WTC11 (cell line): ENCODE measurements at regions not wholly inside any gene's neighbourhood (a gene's known extent, or its start where the extent isn't known, plus 50 kb on each side); places are given as distances from the start of the nearest gene placed in this dataset.

ENCODE experiments used
- ATAC-seq: fragments of 200-7000 bp; cut with Tn5 transposase; 2 replicates; pipeline ENCODE4 v1.10.0; 2021; ENCODE audit warnings: mild to moderate bottlenecking, moderate library complexity
- CTCF ChIA-PET: fragments of 300-600 bp; sonication (Branson Sonifier 250); formaldehyde crosslinking; loops from one replicate; lab custom pipeline; 2021; ENCODE audit warnings: antibody characterized with exemption; lab: Charles Lee
- POLR2A ChIA-PET: fragments of 350-600 bp; sonication (Branson Sonifier 250); formaldehyde crosslinking; loops from one replicate; lab custom pipeline; 2021; ENCODE audit warnings: antibody characterized with exemption; lab: Charles Lee
- DNase-seq: peaks from one replicate; pipeline ENCODE4 v3.0.0; 2021; ENCODE audit warnings: low spot score
- H3K27ac Mint-ChIP-seq: 2 replicates; pipeline ENCODE4 v1.8.0; 2021; ENCODE audit warnings: mixed read lengths
- H3K27me3 Mint-ChIP-seq: 2 replicates; pipeline ENCODE4 v1.8.0; 2021; ENCODE audit warnings: low read depth, mild to moderate bottlenecking, moderate library complexity, mixed read lengths
- H3K36me3 Mint-ChIP-seq: 2 replicates; pipeline ENCODE4 v1.8.0; 2021; ENCODE audit warnings: mixed read lengths
- H3K4me1 Mint-ChIP-seq: 2 replicates; pipeline ENCODE4 v1.8.0; 2022; ENCODE audit warnings: mixed read lengths
- H3K4me3 Mint-ChIP-seq: 2 replicates; pipeline ENCODE4 v1.8.0; 2021; ENCODE audit warnings: mild to moderate bottlenecking, moderate library complexity, mixed read lengths
- H3K9me3 Mint-ChIP-seq: 2 replicates; pipeline ENCODE4 v1.8.0; 2021; ENCODE audit warnings: mixed read lengths
- HMGA2 ChIP-seq: fragments of 250-450 bp; sonication (Bioruptor Pico); IDR thresholded peaks from 2 replicates; pipeline ENCODE4 v1.4.0; 2021; ENCODE audit warnings: mild to moderate bottlenecking, moderate library complexity
- MYBL2 ChIP-seq: sonication (generic); formaldehyde crosslinking; IDR thresholded peaks from 2 replicates; pipeline ENCODE4 v1.8.1; 2023; ENCODE audit warnings: mild to moderate bottlenecking, moderate library complexity, missing genetic modification reagents
- NR3C1 ChIP-seq: sonication (generic); formaldehyde crosslinking; conservative IDR thresholded peaks from 2 replicates; pipeline ENCODE4 v1.8.1; 2023; ENCODE audit warnings: low read depth, mild to moderate bottlenecking, missing genetic modification reagents
- RELA ChIP-seq: sonication (generic); formaldehyde crosslinking; IDR thresholded peaks from 2 replicates; pipeline ENCODE4 v1.8.1; 2022; ENCODE audit warnings: missing genetic modification reagents, mild to moderate bottlenecking, borderline replicate concordance
- TEAD4 ChIP-seq: sonication (generic); formaldehyde crosslinking; IDR thresholded peaks from 2 replicates; pipeline ENCODE4 v1.8.0; 2022; ENCODE audit warnings: mild to moderate bottlenecking, missing genetic modification reagents
- ZNF416 ChIP-seq: fragments of 250-450 bp; sonication (Bioruptor Pico); IDR thresholded peaks from 2 replicates; pipeline ENCODE4 v1.9.0; 2021; ENCODE audit warnings: mild to moderate bottlenecking, inconsistent platforms
- TF ChIP-seq, protein P1 (sequence below): fragments of 250-450 bp; sonication (Bioruptor Pico); IDR thresholded peaks from 2 replicates; pipeline ENCODE4 v1.9.0; 2021; ENCODE audit warnings: mild to moderate bottlenecking
- TF ChIP-seq, protein P2 (sequence below): sonication (generic); formaldehyde crosslinking; IDR thresholded peaks from 2 replicates; pipeline ENCODE4 v1.8.1; 2022; ENCODE audit warnings: low read depth, missing genetic modification reagents, borderline replicate concordance
- TF ChIP-seq, protein P3 (sequence below): fragments of 250-450 bp; sonication (Bioruptor Pico); IDR thresholded peaks from 2 replicates; pipeline ENCODE4 v1.9.0; 2021; ENCODE audit warnings: moderate library complexity, mild to moderate bottlenecking, inconsistent platforms, borderline replicate concordance
- TF ChIP-seq, protein P4 (sequence below): fragments of 250-450 bp; sonication (Bioruptor Pico); IDR thresholded peaks from 2 replicates; pipeline ENCODE4 v2.1.2; 2022; ENCODE audit warnings: mild to moderate bottlenecking, moderate library complexity
- TF ChIP-seq, protein P5 (sequence below): sonication (generic); formaldehyde crosslinking; IDR thresholded peaks from 2 replicates; pipeline ENCODE4 v1.8.1; 2023; ENCODE audit warnings: mild to moderate bottlenecking, missing genetic modification reagents
- TF ChIP-seq, protein P6 (sequence below): sonication (generic); formaldehyde crosslinking; IDR thresholded peaks from 2 replicates; pipeline ENCODE4 v1.8.1; 2022; ENCODE audit warnings: mild to moderate bottlenecking, missing genetic modification reagents, moderate library complexity, borderline replicate concordance
- TF ChIP-seq, protein P7 (sequence below): sonication (generic); formaldehyde crosslinking; IDR thresholded peaks from 2 replicates; pipeline ENCODE4 v1.8.1; 2023; ENCODE audit warnings: mild to moderate bottlenecking, missing genetic modification reagents
- TF ChIP-seq, protein P8 (sequence below): sonication (generic); formaldehyde crosslinking; IDR thresholded peaks from 2 replicates; pipeline ENCODE4 v1.8.1; 2022; ENCODE audit warnings: low read depth, mild to moderate bottlenecking, moderate library complexity, missing genetic modification reagents, borderline replicate concordance
- TF ChIP-seq, protein P9 (sequence below): sonication (generic); formaldehyde crosslinking; IDR thresholded peaks from 2 replicates; pipeline ENCODE4 v1.8.0; 2022; ENCODE audit warnings: missing genetic modification reagents

DNA sequence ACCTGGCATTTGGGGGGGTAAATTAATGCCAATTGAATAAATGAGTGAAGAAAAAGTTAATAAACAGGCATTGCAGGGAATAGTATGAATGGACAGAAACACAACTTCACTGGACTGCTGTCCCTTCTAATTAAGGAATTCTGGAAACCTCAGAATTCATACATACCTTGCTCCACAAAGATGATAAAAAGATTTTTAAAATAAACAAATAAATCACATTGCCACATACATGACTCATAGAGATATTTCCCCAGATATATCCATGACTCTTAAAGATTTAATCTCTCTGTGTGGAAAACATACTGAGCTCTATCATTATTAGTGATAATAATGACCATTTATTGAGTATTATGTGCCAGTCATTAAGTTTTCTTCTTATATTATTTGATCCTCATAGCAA lies 469.0 kb upstream of the MEF2C start (continued):
- TF ChIP-seq, protein P1, sequence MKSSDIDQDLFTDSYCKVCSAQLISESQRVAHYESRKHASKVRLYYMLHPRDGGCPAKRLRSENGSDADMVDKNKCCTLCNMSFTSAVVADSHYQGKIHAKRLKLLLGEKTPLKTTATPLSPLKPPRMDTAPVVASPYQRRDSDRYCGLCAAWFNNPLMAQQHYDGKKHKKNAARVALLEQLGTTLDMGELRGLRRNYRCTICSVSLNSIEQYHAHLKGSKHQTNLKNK (CRISPR knock-in tag) = no peak
- TF ChIP-seq, protein P2, sequence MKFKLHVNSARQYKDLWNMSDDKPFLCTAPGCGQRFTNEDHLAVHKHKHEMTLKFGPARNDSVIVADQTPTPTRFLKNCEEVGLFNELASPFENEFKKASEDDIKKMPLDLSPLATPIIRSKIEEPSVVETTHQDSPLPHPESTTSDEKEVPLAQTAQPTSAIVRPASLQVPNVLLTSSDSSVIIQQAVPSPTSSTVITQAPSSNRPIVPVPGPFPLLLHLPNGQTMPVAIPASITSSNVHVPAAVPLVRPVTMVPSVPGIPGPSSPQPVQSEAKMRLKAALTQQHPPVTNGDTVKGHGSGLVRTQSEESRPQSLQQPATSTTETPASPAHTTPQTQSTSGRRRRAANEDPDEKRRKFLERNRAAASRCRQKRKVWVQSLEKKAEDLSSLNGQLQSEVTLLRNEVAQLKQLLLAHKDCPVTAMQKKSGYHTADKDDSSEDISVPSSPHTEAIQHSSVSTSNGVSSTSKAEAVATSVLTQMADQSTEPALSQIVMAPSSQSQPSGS = no peak
- TF ChIP-seq, protein P3, sequence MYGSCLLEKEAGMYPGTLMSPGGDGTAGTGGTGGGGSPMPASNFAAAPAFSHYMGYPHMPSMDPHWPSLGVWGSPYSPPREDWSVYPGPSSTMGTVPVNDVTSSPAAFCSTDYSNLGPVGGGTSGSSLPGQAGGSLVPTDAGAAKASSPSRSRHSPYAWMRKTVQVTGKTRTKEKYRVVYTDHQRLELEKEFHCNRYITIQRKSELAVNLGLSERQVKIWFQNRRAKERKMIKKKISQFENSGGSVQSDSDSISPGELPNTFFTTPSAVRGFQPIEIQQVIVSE = no peak
- no peak for TF ChIP-seq NR3C1
- TF ChIP-seq, protein P4, sequence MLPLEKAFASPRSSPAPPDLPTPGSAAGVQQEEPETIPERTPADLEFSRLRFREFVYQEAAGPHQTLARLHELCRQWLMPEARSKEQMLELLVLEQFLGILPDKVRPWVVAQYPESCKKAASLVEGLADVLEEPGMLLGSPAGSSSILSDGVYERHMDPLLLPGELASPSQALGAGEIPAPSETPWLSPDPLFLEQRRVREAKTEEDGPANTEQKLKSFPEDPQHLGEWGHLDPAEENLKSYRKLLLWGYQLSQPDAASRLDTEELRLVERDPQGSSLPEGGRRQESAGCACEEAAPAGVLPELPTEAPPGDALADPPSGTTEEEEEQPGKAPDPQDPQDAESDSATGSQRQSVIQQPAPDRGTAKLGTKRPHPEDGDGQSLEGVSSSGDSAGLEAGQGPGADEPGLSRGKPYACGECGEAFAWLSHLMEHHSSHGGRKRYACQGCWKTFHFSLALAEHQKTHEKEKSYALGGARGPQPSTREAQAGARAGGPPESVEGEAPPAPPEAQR = no peak
- TF ChIP-seq, protein P5, sequence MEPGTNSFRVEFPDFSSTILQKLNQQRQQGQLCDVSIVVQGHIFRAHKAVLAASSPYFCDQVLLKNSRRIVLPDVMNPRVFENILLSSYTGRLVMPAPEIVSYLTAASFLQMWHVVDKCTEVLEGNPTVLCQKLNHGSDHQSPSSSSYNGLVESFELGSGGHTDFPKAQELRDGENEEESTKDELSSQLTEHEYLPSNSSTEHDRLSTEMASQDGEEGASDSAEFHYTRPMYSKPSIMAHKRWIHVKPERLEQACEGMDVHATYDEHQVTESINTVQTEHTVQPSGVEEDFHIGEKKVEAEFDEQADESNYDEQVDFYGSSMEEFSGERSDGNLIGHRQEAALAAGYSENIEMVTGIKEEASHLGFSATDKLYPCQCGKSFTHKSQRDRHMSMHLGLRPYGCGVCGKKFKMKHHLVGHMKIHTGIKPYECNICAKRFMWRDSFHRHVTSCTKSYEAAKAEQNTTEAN (CRISPR knock-in tag) = no peak
- TF ChIP-seq HMGA2 (CRISPR knock-in tag) = no peak
- TF ChIP-seq ZNF416 (CRISPR knock-in tag) = no peak

DNA sequence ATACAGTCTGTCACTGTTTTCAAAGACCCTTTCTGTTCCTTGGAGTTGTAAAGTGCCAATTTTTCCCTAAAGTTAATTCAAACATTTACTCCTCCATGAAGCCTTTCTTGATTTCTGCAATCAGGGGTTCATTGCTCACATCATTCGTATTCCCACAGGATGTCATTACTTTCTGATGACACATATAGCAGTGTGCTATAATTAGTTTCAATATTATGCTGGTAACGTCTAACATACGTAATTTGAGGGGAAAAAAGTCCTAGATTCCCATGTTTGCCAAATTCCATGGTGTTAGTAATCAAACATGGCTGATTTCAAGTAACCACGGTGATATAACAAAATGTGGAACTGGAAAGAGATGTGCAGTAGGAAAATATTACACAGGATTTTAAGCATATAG lies 468.2 kb upstream of the MEF2C start:
- DNase-seq = no peak
- CTCF ChIA-PET = no interaction called here
- H3K4me3 Mint-ChIP-seq = no peak overlapping the region
- H3K27me3 Mint-ChIP-seq = no peaks in the 10 kb centered on the region
- H3K4me1 Mint-ChIP-seq = peaks cover 7% of the 10 kb centered on the region
- no peak overlapping the region for H3K27ac Mint-ChIP-seq
- TF ChIP-seq, protein P6, sequence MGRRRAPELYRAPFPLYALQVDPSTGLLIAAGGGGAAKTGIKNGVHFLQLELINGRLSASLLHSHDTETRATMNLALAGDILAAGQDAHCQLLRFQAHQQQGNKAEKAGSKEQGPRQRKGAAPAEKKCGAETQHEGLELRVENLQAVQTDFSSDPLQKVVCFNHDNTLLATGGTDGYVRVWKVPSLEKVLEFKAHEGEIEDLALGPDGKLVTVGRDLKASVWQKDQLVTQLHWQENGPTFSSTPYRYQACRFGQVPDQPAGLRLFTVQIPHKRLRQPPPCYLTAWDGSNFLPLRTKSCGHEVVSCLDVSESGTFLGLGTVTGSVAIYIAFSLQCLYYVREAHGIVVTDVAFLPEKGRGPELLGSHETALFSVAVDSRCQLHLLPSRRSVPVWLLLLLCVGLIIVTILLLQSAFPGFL = no peak
- TF ChIP-seq, protein P7, sequence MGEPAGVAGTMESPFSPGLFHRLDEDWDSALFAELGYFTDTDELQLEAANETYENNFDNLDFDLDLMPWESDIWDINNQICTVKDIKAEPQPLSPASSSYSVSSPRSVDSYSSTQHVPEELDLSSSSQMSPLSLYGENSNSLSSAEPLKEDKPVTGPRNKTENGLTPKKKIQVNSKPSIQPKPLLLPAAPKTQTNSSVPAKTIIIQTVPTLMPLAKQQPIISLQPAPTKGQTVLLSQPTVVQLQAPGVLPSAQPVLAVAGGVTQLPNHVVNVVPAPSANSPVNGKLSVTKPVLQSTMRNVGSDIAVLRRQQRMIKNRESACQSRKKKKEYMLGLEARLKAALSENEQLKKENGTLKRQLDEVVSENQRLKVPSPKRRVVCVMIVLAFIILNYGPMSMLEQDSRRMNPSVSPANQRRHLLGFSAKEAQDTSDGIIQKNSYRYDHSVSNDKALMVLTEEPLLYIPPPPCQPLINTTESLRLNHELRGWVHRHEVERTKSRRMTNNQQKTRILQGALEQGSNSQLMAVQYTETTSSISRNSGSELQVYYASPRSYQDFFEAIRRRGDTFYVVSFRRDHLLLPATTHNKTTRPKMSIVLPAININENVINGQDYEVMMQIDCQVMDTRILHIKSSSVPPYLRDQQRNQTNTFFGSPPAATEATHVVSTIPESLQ (CRISPR knock-in tag) = no peak
- TF ChIP-seq ZNF416 (CRISPR knock-in tag) (no peak), TEAD4 (CRISPR knock-in tag) (no peak), MYBL2 (CRISPR knock-in tag) (no peak), RELA (CRISPR knock-in tag) (no peak)
- TF ChIP-seq, protein P8, sequence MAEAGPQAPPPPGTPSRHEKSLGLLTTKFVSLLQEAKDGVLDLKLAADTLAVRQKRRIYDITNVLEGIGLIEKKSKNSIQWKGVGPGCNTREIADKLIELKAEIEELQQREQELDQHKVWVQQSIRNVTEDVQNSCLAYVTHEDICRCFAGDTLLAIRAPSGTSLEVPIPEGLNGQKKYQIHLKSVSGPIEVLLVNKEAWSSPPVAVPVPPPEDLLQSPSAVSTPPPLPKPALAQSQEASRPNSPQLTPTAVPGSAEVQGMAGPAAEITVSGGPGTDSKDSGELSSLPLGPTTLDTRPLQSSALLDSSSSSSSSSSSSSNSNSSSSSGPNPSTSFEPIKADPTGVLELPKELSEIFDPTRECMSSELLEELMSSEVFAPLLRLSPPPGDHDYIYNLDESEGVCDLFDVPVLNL = no peak
- TF ChIP-seq, protein P4 = no peak
- TF ChIP-seq, protein P9, sequence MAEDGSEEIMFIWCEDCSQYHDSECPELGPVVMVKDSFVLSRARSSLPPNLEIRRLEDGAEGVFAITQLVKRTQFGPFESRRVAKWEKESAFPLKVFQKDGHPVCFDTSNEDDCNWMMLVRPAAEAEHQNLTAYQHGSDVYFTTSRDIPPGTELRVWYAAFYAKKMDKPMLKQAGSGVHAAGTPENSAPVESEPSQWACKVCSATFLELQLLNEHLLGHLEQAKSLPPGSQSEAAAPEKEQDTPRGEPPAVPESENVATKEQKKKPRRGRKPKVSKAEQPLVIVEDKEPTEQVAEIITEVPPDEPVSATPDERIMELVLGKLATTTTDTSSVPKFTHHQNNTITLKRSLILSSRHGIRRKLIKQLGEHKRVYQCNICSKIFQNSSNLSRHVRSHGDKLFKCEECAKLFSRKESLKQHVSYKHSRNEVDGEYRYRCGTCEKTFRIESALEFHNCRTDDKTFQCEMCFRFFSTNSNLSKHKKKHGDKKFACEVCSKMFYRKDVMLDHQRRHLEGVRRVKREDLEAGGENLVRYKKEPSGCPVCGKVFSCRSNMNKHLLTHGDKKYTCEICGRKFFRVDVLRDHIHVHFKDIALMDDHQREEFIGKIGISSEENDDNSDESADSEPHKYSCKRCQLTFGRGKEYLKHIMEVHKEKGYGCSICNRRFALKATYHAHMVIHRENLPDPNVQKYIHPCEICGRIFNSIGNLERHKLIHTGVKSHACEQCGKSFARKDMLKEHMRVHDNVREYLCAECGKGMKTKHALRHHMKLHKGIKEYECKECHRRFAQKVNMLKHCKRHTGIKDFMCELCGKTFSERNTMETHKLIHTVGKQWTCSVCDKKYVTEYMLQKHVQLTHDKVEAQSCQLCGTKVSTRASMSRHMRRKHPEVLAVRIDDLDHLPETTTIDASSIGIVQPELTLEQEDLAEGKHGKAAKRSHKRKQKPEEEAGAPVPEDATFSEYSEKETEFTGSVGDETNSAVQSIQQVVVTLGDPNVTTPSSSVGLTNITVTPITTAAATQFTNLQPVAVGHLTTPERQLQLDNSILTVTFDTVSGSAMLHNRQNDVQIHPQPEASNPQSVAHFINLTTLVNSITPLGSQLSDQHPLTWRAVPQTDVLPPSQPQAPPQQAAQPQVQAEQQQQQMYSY (CRISPR knock-in tag) = no peak
- TF ChIP-seq, all 79 proteins: peak for 0
- POLR2A ChIA-PET = no interaction called here
- ATAC-seq = no peak
- no peaks in the 10 kb centered on the region for H3K36me3 Mint-ChIP-seq
- H3K9me3 Mint-ChIP-seq = no peaks in the 10 kb centered on the region
